Cardiac muscle cell (in vitro differentiated cells and primary cell): ENCODE measurements at regions not wholly inside any gene's neighbourhood (a gene's known extent, or its start where the extent isn't known, plus 50 kb on each side); places are given as distances from the start of the nearest gene placed in this dataset.
A peak's percentile ranks its signal among the peaks of the same experiment; 100 is the strongest.

Source experiments
- DNase-seq, 2 donors: peaks; one replicate each; pipeline versions ENCODE4 v3.0.0 to v3.0.0-alpha.2; 2010 to 2017; ENCODE audit warnings: low read depth in 1 of 2, low spot score in 1 of 2
- H3K27ac ChIP-seq: fragments of 200-600 bp; sonication (generic); 2 replicates; pipeline ENCODE4 v1.5.1; 2016
- H3K27me3 ChIP-seq: fragments of 200-600 bp; sonication (generic); 2 replicates; pipeline ENCODE4 v1.6.0; 2016; ENCODE audit warnings: control low read depth
- H3K36me3 ChIP-seq: fragments of 200-600 bp; sonication (generic); 2 replicates; pipeline ENCODE4 v1.5.1; 2016; ENCODE audit warnings: control low read depth
- H3K4me1 ChIP-seq: fragments of 200-600 bp; sonication (generic); 2 replicates; pipeline ENCODE4 v1.8.1; 2017; ENCODE audit warnings: low read depth, mild to moderate bottlenecking, mixed run types
- H3K4me3 ChIP-seq: fragments of 200-600 bp; sonication (generic); 2 replicates; pipeline ENCODE4 v1.5.1; 2016; ENCODE audit warnings: mild to moderate bottlenecking
- H3K9me3 ChIP-seq: fragments of 200-600 bp; sonication (generic); 2 replicates; pipeline ENCODE4 v1.5.1; 2017; ENCODE audit warnings: low read depth, mild to moderate bottlenecking, control low read depth
- TF ChIP-seq, protein P1 (sequence below): IDR thresholded peaks from 2 replicates; pipeline ENCODE4 v1.5.1; 2012; ENCODE audit warnings: low read depth, mild to moderate bottlenecking, low read length

DNA sequence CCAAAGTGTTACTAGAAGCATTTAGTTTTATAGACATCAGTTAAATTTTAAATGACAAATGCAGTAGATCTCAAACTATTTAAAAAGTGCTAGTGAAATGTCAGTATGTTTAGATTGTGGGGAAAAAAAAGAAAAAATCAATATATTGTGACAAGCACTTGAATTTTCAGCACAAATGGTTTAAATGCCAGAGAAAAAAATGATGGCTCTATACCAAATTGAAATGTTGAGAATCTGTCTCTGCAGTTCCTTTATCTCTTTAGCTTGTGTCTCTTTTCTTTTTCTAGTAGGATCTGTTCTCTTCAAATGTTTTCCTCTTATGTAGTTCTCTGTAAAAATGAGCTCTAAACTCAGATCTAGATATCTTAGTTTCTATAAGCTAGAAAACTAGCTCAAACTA lies 682.6 kb upstream of the GCFC2 start:
- Histone ChIP-seq H3K4me3 (no peak overlapping the region), H3K4me1 (peaks cover 15% of the 10 kb centered on the region), H3K36me3 (no peaks in the 10 kb centered on the region), H3K9me3 (no peaks in the 10 kb centered on the region), H3K27ac (no peak overlapping the region), H3K27me3 (no peaks in the 10 kb centered on the region)
- TF ChIP-seq, protein P1, sequence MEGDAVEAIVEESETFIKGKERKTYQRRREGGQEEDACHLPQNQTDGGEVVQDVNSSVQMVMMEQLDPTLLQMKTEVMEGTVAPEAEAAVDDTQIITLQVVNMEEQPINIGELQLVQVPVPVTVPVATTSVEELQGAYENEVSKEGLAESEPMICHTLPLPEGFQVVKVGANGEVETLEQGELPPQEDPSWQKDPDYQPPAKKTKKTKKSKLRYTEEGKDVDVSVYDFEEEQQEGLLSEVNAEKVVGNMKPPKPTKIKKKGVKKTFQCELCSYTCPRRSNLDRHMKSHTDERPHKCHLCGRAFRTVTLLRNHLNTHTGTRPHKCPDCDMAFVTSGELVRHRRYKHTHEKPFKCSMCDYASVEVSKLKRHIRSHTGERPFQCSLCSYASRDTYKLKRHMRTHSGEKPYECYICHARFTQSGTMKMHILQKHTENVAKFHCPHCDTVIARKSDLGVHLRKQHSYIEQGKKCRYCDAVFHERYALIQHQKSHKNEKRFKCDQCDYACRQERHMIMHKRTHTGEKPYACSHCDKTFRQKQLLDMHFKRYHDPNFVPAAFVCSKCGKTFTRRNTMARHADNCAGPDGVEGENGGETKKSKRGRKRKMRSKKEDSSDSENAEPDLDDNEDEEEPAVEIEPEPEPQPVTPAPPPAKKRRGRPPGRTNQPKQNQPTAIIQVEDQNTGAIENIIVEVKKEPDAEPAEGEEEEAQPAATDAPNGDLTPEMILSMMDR: no peak
- DNase-seq: no peak

DNA sequence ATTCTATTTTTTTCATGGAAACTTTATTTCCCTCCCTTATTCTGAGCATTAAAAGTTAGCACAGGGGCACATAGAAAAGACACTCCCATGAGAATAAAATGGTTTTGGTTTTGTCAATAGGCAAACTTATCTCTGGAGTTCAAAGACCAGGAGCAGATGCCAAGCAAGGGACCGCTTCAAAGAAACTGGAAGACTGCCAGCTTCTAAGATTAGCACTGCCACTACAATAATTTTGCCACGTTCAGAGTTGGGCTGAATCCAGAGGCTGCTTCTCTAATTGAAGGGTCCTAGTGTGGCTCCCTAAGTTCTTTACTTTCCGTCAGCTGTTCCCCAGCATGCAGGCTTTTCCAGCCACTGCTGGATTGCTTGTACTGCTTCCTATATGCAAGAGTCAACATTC lies 681.0 kb upstream of the GCFC2 start:
- Histone ChIP-seq H3K27ac (no peak overlapping the region), H3K9me3 (no peaks in the 10 kb centered on the region), H3K27me3 (no peaks in the 10 kb centered on the region), H3K4me3 (no peak overlapping the region), H3K4me1 (peaks cover 15% of the 10 kb centered on the region), H3K36me3 (no peaks in the 10 kb centered on the region)
- peak in 1 of 2 donors; percentile 86 for DNase-seq
- TF ChIP-seq, protein P1: no peak

DNA sequence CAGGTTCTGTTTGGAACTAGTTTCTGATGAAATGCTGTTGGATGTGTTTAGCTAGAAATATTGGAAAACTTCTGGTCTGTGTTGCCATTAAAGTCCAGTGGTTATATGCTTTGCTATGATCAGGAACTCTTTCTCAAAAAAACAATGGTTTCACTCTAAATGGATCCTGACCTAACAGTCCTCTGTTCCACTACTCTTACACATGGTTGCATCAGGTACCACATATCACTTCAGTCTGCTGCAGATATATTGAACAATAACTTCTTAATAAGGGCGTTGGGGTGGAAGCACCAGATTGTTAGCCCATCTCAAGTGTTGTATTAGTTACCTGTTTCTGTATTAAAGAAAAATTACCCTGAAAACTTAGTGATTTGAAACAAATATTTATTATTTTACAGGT lies 676.6 kb upstream of the GCFC2 start:
- Histone ChIP-seq H3K4me3 (no peak overlapping the region), H3K27ac (no peak overlapping the region), H3K36me3 (no peaks in the 10 kb centered on the region), H3K9me3 (no peaks in the 10 kb centered on the region), H3K27me3 (no peaks in the 10 kb centered on the region), H3K4me1 (peaks cover 15% of the 10 kb centered on the region)
- DNase-seq: no peak
- TF ChIP-seq, protein P1: no peak

DNA sequence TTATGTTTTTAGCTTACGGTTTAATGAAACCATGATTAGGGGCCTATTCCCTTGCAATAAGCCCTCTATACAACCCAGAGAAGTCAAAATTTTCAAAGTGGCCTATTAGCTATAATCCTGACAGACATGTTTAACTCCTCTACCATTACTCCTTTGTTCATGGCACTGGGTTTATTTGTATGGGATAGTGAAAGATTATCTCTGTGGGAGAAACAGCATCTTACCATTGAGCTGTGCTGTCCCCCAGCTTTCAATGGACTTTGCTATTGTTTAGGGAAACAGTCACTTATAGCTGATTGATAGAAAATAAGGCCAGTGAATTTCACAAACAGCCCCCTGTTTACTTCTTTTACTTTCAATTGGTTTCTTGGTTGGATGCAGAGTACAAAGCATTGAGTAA lies 675.2 kb upstream of the GCFC2 start:
- no peaks in the 10 kb centered on the region for H3K27me3 ChIP-seq

DNA sequence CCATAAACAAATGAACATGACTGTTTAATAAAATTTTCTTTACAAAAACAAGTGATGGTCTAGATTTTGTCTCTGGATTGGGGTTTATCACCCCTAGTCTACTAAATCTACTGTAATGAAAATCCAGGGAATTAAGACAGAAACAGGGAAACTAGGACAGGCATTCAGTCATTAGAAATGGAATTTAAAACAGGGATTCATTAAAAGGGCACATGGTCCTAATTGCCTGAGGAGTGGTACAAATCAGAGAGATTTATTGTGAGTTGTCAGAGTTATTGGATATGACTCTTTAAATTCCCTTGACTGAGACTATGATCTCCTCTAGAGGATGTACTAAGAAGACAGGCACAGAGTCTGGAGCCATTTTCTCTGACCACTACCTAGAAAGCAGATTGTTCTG lies 670.9 kb upstream of the GCFC2 start:
- H3K4me1 ChIP-seq: no peaks in the 10 kb centered on the region
- no peaks in the 10 kb centered on the region for H3K27me3 ChIP-seq
- no peaks in the 10 kb centered on the region for H3K36me3 ChIP-seq
- TF ChIP-seq, protein P1: no peak
- no peak overlapping the region for H3K4me3 ChIP-seq
- DNase-seq: no peak
- H3K27ac ChIP-seq: no peak overlapping the region
- H3K9me3 ChIP-seq: no peaks in the 10 kb centered on the region

More for the DNA sequence above, 675.2 kb upstream of the GCFC2 start:
- TF ChIP-seq, protein P1: no peak
- DNase-seq: no peak
- Histone ChIP-seq H3K4me3 (no peak overlapping the region), H3K36me3 (no peaks in the 10 kb centered on the region), H3K4me1 (peaks cover 2% of the 10 kb centered on the region), H3K9me3 (no peaks in the 10 kb centered on the region), H3K27ac (no peak overlapping the region)

DNA sequence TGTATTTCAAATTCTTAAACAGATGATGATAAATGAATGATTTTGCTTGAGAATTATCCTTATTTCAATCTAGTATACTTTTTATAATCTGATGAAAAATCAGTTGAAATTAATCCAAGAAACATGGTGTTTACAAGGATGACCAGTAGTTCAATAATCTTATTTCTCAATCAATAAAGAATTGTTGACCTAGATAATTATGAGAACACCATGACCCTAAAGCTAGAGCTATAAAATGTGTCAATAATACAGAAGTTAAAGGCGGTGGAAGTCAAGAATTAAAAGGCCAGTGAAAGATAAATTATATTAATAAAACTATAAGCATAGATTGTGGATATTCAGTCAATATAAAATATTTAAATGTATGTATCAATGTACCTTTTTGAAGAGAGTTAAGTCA lies 667.4 kb upstream of the GCFC2 start:
- TF ChIP-seq, protein P1: no peak
- H3K4me3 ChIP-seq: no peak overlapping the region

More for the DNA sequence above, 667.4 kb upstream of the GCFC2 start:
- Histone ChIP-seq H3K4me1 (no peaks in the 10 kb centered on the region), H3K27me3 (no peaks in the 10 kb centered on the region), H3K36me3 (no peaks in the 10 kb centered on the region), H3K9me3 (no peaks in the 10 kb centered on the region), H3K27ac (no peak overlapping the region)
- DNase-seq: no peak
